HG02588 (cell line): ENCODE measurements at regions not wholly inside any gene's neighbourhood (a gene's known extent, or its start where the extent isn't known, plus 50 kb on each side); places are given as distances from the start of the nearest gene placed in this dataset.
"Not testable (repeated sequence)": the region's sequence is repeated elsewhere in the genome, so short reads cannot be mapped to it uniquely, and the experiment has no call there.

Source experiments
- ATAC-seq: cut with Tn5 transposase; IDR thresholded peaks from one replicate; pipeline ENCODE4 v1.9.1; 2021; ENCODE audit warnings: mild to moderate bottlenecking, moderate library complexity; ENCODE audit not compliant: unreplicated experiment

DNA sequence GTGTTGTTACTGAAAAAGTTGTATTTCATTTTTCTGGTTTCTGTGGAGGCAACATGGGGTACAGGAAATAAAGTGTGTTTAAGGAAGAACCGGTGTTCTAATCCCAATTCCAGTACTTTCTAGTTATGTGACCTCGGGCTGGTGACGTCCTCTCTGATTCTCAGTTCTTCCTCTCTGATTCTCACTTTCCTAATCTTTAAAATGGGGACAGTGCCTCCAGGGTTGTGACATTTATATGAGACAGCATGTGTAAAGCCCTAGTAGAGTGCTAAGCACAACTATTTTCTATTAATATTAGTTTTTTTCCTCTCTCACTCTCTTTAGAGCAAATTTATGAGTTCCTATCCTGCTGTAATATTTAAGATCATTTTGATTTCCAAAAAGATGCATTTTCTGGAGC lies 50.9 kb upstream of the PTPDC1 start:
- ATAC-seq: no peak

DNA sequence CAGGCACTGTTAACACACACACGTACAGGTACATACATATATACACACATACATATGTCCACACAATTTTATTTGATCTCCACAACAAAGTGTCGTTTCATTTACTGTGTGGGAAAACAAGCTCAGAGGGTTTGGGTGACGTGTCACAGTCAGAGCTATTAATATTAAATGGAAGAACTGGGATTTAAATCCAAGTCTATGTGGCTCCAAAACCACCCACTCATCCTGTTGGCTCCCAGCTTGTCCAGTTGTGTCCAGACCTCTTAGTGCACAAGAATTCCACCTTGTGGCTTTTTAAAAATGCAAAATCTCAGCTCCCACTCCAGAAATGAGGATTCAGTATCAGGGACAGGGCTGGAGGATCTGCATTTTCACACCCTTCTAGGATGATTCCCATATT lies 52.3 kb upstream of the PTPDC1 start:
- no peak for ATAC-seq

DNA sequence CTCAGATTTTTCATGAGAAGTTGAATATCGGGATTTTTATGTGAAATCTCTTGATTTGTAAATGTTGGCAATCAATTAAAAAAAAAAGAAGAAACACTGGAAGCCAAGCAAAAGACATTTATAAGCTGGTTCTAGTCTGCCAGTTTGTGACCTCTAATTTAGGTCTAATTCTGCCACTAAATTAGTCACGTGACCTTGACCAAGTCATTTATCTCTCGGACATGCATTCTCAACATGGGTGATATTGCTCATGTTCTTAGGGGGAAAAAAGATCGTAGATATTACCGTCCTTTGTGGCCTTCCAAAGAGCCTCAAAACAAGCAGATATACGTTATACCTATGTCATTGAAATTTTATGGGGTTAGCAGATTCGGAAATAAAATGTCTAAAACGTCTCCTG lies 52.9 kb upstream of the PTPDC1 start:
- ATAC-seq: no peak

DNA sequence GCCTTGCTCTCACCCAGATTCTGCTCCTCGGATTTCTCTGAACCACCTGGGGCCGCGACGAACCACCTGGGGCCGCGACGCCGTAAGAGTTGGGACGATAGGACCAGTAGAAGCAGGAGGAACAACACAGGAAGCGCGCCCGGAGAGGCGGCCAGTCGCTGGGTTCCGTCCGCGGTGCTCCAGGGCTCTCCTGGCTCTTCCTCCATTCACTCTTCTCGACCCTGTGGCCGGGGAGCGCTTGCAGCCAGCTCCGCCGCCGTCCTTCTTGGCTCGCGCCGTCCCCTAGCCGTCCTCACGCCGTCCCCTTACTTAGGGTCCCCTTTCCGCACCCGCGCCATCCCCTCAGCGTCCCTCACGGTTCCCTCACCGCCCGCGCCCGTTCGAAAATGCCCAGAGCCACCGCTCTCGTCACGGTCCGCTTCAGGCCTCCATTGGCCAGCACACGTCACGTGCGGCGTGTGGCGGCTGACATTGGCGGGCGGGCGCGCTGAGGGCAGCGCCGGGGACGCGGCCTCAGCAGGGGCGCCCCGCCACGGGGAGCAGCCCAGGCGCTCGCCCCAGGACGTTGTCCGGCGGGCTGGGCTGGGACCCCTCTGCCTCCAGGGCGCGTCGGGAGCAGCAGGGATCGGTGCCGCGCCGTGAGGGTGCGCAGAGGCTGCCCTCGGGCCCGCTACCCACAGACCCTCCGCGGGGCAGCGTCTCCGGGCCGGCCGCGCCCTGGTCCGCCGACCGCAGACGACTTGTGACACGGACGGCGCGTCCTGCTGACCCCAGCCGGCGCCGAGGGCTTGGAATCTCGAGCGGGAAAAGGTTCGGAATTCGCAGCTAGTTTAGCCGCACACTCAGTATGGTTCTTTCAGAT lies 53.7 kb upstream of the PTPDC1 start:
- peak; percentile 99 for ATAC-seq

DNA sequence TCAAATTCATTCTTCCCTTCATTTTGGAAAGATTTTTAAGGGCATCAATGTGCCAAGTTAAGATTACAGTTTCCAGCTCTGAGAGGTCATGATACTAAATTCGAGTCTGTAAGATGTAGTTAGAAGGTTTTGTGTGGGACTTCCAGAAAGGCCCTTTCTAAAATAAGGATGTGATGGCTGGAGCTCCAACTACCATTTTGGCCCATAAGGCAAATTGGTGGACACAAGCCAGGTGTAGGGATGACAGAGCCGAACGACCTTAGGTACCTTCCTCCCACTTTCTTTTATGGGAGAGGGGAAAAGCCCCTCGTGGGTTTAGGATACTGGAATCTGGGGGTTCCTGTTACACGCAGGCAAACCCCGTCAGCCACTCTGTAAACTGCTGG lies 54.3 kb upstream of the PTPDC1 start:
- no peak for ATAC-seq

DNA sequence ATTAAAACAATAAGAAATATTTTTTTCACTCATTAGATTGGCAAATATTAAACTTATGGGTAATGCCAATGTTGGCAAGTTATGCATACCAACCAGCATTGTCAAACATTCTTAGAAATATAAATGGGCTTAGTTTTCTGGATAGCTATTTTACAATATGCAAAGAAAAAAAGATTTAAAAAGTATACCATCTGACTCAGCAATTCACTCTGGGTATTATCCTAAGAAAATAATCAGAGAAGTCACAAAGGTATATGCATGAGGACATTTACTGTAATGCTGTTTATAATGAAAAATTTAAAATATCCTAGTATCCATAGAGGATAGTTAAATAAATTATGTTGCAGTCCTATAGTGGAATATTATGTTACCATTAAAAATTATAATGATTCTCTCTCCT lies 57.4 kb upstream of the PTPDC1 start:
- no peak for ATAC-seq

DNA sequence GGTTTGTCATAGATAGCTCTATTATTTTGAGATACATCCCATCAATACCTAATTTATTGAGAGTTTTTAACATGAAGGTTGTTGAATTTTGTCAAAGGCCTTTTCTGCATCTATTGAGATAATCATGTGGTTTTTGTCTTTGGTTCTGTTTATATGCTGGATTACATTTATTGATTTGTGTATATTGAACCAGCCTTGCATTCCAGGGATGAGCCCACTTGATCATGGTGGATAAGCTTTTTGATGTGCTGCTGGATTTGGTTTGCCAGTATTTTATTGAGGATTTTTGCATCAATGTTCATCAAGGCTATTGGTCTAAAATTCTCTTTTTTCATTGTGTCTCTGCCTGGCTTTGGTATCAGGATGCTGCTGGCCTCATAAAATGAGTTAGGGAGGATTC lies 61.8 kb upstream of the PTPDC1 start:
- not testable (repeated sequence) for ATAC-seq

DNA sequence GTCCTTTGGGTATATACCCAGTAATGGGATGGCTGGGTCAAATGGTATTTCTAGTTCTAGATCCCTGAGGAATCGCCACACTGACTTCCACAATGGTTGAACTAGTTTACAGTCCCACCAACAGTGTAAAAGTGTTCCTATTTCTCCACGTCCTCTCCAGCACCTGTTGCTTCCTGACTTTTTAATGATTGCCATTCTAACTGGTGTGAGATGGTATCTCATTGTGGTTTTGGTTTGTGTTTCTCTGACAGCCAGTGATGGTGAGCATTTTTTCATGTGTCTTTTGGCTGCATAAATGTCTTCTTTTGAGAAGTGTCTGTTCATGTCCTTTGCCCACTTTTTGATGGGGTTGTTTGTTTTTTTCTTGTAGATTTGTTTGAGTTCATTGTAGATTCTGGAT lies 63.4 kb upstream of the PTPDC1 start:
- not testable (repeated sequence) for ATAC-seq

DNA sequence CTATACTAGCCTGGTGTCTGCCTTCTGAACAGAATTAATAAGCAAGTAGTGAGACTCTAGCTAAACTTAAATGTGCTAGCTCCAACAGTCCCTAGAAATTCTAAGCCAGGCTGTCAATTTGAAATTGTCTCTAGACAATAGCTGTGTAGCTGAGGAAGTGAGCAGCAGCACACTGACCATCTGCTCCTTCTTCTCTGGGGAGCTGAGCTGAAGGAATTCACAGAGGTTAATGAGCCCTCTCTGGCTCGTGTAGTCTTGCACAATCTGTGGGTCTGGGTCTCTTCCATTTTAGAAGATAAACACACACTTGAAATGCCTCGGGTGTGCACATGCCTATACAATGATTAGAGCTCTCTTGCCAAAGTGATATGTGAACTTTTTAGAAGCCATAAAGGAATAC lies 63.5 kb upstream of the BARX1 start:
- ATAC-seq: no peak

DNA sequence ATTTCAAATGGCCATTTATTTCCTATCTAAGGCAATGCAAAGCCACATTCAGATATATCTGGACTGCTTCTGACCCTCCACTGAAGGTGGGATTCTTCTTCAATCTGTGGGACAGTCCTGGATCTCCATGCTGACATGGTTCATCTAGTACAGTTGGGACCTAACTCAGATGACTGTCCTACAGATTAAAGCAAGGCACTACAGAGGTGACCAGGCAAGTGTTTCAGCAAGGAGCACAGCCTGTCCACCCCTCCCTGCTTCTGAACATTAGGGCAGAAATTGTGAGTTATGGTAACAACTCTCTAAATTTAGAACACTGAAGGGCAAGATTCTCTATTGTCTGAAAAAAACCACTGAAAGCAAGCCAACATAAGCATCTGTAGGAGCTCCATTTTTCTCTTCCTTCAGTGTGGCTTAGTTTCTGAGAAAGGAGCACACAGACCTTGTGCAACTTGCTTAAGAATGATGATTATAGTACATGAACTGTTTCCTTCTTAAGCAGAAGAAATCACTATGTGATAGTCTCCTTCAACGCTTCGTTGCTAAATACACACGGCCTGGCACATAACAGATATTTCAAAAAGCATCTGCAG lies 62.9 kb upstream of the BARX1 start:
- no peak for ATAC-seq

DNA sequence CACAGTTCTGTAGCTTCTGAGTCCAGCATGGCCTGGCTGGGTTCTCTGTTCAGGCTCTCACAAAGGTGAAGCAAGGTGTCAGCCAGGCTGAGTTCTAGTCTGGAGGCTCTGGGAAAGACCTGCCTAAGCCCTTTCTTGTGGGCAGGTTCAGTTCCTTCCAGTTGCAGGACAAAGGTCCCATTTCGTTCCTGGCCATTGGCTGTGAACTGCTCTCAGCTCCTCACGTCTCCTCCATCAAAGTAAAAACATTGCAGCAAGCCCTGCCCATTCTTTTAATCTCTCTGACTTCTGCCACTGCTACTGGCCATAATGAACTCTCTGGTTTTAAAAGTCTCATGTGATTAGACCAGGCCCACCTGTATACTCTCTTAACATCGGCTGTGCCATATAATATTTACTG lies 61.6 kb upstream of the BARX1 start:
- ATAC-seq: no peak

DNA sequence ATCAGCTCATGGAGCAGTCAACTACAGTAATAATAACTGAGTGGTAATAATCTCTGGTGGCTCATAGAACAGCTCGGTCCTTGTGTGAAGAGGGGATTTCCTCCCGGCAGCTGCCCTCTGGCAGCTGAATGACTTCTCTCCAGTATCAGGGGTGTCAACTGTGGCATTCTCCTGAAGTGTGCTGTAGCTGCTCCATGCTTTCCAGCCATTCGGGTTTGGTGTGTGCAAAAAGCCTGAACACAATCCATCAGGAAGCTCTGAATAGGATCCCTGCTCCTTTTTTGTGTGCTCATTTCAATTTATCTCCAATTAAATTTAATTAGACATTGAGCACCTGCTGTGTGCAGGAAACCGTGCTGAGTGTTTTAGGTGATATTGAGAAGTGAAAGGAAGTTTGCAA lies 59.8 kb upstream of the BARX1 start:
- ATAC-seq: no peak

DNA sequence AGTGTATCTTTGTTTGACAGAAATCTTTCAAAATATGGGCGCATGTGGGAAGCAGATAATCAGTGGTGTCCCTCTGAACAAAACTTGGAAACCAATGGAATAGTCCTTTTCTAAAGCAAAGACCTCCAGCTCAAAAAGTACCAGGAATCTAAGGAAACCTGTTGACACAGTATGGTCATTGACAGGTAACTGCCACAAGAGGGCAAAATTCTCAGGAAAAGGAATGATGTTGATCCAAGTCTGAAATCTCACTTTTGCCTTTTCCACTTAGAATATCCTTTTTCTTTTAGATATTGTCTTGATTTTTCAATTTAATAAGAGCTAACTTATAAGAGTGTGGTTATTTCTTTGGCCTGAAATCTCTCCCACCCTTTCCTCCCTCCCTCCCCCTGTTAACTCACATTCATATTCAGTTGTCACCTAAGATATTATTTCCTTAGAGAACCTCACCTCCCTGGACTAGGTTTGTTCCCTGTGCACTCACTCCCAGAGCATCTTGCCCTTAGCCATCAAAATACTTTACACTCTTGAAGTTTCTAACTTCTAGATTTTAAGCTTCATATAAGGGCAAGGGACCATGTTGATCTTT lies 59.0 kb upstream of the BARX1 start:
- ATAC-seq: no peak

DNA sequence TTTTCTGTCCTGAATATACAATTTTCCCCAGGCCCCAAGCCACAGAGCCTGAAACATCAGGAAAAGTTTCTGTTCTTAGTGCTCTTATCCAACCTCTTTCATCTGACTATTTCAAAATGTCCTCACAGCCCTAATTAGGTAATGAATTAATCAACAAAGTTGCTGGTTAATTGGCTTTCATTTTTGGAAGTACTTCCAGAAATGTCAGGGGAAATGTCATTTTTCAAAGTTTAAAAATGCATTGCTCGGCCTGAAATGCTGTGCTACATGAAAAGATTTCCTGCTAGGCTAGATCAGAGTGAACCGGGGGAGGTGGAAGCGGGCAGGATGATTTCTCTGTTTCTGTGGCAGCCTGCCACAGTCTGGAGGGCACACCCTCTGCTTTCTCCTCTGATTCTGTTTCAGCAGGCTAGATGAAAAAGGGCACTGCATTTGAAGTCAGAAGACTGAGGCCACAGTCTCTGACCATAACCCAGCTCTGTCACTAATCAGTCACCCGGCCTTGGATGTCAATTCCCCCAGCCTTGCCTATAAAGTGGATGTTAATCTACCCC lies 55.9 kb upstream of the BARX1 start:
- no peak for ATAC-seq

DNA sequence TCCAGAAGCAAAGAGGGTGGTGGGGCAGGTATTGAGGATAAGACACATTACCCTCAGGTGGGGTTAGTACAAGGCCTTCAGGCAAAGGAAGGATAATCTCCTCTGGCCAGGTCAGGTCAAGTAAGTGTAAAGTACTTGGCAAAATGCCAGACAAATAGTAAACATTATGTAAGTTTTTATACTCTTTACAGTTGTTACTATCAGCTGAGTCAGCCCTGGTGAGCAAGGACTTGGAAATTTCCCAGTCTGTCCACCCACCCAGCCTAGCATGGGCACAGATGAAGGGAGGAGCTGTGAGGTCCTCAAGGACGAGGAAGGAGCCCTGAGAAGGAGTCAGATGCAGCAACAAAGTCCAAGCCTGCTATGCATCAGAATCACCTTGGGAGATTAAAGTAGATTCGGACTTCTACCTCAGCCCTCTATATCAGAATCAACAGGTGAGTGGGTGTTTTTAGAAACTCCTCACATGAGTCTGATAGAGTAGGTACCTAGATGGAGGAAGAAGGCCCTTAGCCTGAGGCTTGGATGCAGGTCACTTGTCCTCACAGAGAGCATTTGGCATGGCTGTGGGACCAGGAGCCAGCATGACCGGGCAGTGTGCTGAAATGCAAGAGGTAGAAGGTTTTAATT lies 50.2 kb upstream of the BARX1 start:
- no peak for ATAC-seq
